ENCODE measurements at regions not wholly inside any gene's neighbourhood (a gene's known extent, or its start where the extent isn't known, plus 50 kb on each side); places are given as distances from the start of the nearest gene placed in this dataset.
"Not testable (repeated sequence)": the region's sequence is repeated elsewhere in the genome, so short reads cannot be mapped to it uniquely, and the experiment has no call there.

DNA sequence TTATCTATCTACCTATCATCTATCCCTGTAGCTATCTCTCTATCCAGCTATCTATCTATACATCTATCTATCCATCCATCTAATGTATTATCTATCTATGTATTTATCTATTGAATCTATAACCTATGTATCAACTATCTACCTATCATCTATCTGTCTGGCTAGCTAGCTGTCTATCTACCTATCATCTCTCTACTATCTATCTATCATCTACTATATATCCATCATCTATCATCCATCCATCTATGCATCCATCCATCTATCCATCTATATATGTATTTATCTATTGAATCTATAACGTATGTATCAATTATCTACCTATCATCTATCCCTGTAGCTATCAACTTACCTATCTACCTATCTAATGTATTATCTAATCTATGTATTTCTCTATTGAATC lies 152.1 kb upstream of the TPTE start:
- not testable (repeated sequence) for DNase-seq (ENCODE audit: low spot score); H3K4me3 ChIP-seq
- 62% methylated on average over 1 of the region's 1 CpG for WGBS

DNA sequence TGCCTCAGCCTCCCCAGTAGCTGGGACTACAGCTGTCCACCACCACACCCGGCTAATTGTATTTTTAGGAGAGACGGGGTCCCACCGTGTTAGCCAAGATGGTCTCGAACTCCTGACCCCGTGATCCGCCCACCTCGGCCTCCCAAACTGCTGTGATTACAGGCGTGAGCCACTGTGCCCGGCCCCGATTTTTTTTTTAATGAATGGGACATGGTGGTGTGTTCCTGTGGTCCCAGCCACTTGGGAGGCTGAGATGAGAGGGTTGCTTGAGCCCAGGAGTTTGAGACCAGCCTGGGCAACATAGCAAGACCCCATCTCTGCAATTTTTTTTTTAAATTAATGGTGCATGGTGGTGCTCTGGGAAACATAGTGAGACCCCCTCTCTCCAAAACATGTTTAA lies 143.6 kb upstream of the TPTE start:
- intact Hi-C loops (cut with DNase I); H3K9me3 ChIP-seq; H3K4me3 ChIP-seq; H3K36me3 ChIP-seq; H3K4me1 ChIP-seq (replicated peaks); DNase-seq (ENCODE audit: low spot score); H3K27me3 ChIP-seq (replicated peaks; ENCODE audit: insufficient read depth); H3K27ac ChIP-seq: not testable (repeated sequence)
- WGBS = 78% methylated on average over 10 of the region's 10 CpGs

More for the DNA sequence above, 152.1 kb upstream of the TPTE start:
- H3K4me1 ChIP-seq (replicated peaks); H3K9me3 ChIP-seq; H3K27ac ChIP-seq; intact Hi-C loops (cut with DNase I); H3K36me3 ChIP-seq; H3K27me3 ChIP-seq (replicated peaks; ENCODE audit: insufficient read depth): not testable (repeated sequence)

DNA sequence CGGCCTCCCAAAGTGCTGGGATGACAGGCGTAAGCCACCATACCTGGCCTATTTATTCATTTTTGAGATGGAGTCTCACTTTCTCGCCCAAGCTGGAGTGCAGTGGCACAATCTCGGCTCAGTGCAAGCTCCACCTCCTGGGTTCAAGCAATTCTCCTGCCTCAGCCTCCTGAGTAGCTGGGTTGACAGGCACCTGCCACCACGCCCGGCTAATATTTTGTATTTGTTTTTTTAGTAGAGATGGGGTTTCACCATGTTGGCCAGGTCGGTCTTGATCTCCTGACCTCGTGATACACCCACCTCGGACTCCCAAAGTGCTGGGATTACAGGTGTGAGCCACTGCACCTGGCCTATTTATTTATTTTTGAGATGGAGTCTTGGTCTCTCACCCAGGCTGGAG lies 141.6 kb upstream of the TPTE start:
- H3K36me3 ChIP-seq; H3K27me3 ChIP-seq (replicated peaks; ENCODE audit: insufficient read depth); H3K4me1 ChIP-seq (replicated peaks); H3K4me3 ChIP-seq; H3K27ac ChIP-seq; intact Hi-C loops (cut with DNase I); DNase-seq (ENCODE audit: low spot score); H3K9me3 ChIP-seq: not testable (repeated sequence)
- 82% methylated on average over 9 of the region's 9 CpGs for WGBS

DNA sequence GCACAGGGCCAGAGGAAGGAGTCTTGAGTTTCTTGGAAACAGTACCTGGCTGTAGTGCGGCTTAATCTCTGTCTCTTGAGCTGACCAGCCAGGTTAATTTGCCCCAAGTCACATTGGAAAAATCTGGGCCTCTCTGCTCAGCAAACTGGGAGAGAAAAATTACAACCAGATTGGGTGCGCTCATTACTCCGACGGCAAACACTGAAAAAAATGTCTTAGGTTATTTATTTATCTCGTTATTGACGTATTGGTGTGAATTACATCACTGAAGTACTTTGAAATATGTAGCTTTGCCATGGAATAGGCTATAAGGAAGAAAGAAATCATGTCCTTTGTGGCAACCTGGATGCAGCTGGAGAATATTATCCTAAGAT lies 139.7 kb upstream of the TPTE start:
- intact Hi-C loops (cut with DNase I); H3K36me3 ChIP-seq; DNase-seq (ENCODE audit: low spot score); H3K4me3 ChIP-seq; H3K27me3 ChIP-seq (replicated peaks; ENCODE audit: insufficient read depth); H3K27ac ChIP-seq; H3K9me3 ChIP-seq; H3K4me1 ChIP-seq (replicated peaks): not testable (repeated sequence)
- 81% methylated on average over 6 of the region's 6 CpGs for WGBS

DNA sequence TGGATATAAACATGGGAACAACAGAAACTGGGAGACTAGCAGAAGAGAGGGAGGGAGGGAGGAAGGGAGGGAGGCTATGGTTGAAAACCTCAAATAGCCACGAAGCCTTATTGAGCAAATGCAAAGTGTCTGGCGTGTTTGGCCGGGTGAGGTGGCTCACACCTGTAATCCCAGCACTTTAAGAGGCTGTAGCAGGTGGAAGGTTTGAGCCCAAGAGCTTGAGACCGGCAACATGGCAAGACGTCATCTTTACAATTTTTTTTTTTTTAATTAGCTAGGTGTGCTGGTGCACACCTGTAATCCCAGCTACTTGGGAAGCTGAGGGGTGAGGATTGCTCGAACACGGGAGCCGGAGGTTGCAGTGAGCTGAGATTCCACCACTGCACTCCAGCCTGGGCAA lies 139.2 kb upstream of the TPTE start:
- DNase-seq (ENCODE audit: low spot score); H3K27me3 ChIP-seq (replicated peaks; ENCODE audit: insufficient read depth); H3K36me3 ChIP-seq; H3K4me1 ChIP-seq (replicated peaks); H3K27ac ChIP-seq; intact Hi-C loops (cut with DNase I); H3K9me3 ChIP-seq; H3K4me3 ChIP-seq: not testable (repeated sequence)
- 72% methylated on average over 8 of the region's 8 CpGs for WGBS

DNA sequence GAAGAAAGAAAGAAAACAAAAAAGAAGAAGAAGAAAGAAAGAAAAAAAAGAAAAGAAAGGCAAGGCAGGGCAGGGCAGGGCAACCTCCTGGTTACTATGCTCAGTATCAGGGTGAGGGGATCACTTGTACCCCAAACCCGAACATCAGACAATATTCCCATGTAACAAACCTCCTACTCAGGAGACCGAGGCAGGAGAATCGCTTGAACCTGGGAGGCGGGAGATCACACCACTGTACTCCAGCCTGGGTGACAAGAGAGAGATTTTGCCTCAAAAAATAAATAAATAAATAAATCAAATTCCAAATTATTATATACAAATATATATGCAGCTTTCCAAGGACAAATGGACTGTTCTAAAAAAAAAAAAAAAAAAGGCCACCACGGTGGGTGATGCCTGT lies 138.8 kb upstream of the TPTE start:
- 67% methylated on average over 5 of the region's 5 CpGs for WGBS
- DNase-seq (ENCODE audit: low spot score); H3K27me3 ChIP-seq (replicated peaks; ENCODE audit: insufficient read depth); H3K36me3 ChIP-seq; H3K9me3 ChIP-seq; H3K27ac ChIP-seq; H3K4me1 ChIP-seq (replicated peaks); intact Hi-C loops (cut with DNase I); H3K4me3 ChIP-seq: not testable (repeated sequence)

DNA sequence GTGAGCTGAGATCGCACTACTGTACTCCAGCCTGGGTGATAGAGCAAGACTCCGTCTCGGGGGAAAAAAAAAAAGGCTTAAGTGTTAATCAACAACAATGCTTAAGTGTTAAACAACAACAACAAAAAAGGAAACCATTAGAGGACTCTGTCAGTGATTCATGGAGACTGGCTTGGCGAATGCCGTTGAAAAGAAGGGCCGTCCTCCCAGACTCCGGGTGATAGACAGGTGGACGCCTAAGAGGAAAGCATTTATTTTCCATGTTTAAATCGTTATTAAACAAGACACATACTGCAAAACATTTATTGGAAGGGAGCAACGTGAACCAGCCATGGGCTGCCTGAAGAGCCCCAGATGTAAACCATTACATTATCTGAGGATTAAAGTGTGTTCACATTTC lies 137.8 kb upstream of the TPTE start:
- H3K4me1 ChIP-seq (replicated peaks); H3K27me3 ChIP-seq (replicated peaks; ENCODE audit: insufficient read depth); H3K4me3 ChIP-seq; H3K36me3 ChIP-seq; H3K9me3 ChIP-seq; H3K27ac ChIP-seq; DNase-seq (ENCODE audit: low spot score); intact Hi-C loops (cut with DNase I): not testable (repeated sequence)
- 74% methylated on average over 10 of the region's 10 CpGs for WGBS

DNA sequence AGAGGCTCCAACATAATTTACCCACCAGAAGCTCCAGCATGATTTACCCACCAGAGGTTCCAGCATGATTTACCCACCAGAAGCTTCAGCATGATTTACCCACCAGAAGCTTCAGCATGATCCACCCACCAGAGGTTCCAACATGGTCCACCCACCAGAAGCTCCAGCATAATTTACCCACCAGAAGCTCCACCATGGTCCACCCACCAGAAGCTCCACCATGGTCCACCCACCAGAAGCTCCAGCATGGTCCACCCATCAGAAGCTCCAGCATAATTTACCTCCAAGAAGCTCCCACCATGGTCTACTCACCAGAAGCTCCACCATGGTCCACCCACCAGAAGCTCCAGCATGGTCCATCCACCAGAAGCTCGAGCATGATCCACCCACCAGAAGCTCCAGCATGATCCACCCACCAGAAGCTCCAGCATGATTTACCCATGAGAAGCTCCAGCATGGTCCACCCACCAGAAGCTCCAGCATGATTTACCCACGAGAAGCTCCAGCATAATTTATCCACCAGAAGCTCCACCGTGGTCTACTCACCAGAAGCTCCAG lies 137.0 kb upstream of the TPTE start:
- H3K36me3 ChIP-seq; intact Hi-C loops (cut with DNase I); H3K27me3 ChIP-seq (replicated peaks; ENCODE audit: insufficient read depth); H3K9me3 ChIP-seq; H3K4me1 ChIP-seq (replicated peaks); DNase-seq (ENCODE audit: low spot score); H3K27ac ChIP-seq; H3K4me3 ChIP-seq: not testable (repeated sequence)
- 50% methylated on average over 3 of the region's 3 CpGs for WGBS

DNA sequence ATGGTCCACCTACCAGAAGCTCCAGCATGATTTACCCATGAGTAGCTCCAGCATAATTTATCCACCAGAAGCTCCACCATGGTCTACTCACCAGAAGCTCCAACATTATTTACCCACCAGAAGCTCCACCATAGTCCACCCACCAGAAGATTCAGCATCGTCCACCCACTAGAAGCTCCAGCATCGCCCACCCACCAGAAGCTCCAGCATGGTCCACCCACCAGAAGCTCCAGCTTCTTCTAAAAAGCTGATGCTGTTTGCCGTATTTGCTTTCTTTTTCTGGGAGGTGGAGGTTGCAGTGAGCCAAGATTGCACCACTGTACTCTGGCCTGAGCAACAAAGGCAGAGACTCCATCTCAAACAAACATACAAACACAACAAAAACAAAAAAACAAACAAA lies 136.2 kb upstream of the TPTE start:
- intact Hi-C loops (cut with DNase I); H3K9me3 ChIP-seq; H3K27ac ChIP-seq; DNase-seq (ENCODE audit: low spot score); H3K4me3 ChIP-seq; H3K36me3 ChIP-seq; H3K4me1 ChIP-seq (replicated peaks); H3K27me3 ChIP-seq (replicated peaks; ENCODE audit: insufficient read depth): not testable (repeated sequence)
- 72% methylated on average over 3 of the region's 3 CpGs for WGBS

DNA sequence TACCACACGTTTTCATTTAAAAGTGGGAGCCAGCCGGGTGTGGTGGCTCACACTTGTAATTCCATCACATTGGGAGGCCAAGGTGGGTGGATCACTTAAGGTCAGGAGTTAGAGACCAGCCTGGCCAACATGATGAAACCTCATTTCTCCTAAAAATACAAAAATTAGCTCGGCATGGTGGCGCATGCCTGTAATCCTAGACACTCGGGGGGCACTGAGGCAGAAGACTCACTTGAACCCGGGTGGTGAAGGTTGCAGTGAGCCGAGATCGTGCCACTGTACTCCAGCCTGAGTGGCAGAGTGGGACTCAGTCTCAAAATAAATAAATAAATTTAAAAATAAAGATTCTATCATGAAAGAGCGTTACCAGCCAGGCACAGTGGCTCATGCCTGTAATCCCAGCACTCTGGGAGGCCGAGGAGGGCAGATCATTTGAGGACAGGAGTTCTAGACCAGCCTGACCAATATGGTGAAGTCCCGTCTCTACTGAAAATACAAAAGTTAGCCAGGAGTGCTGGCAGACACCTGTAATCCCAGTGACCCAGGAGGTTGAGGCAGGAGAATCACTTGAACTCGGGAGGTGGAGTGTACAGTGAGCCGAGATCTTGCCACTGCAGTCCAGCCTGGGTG lies 135.4 kb upstream of the TPTE start:
- H3K4me3 ChIP-seq; H3K27me3 ChIP-seq (replicated peaks; ENCODE audit: insufficient read depth); H3K36me3 ChIP-seq; DNase-seq (ENCODE audit: low spot score); intact Hi-C loops (cut with DNase I); H3K27ac ChIP-seq; H3K4me1 ChIP-seq (replicated peaks); H3K9me3 ChIP-seq: not testable (repeated sequence)
- 65% methylated on average over 13 of the region's 13 CpGs for WGBS

DNA sequence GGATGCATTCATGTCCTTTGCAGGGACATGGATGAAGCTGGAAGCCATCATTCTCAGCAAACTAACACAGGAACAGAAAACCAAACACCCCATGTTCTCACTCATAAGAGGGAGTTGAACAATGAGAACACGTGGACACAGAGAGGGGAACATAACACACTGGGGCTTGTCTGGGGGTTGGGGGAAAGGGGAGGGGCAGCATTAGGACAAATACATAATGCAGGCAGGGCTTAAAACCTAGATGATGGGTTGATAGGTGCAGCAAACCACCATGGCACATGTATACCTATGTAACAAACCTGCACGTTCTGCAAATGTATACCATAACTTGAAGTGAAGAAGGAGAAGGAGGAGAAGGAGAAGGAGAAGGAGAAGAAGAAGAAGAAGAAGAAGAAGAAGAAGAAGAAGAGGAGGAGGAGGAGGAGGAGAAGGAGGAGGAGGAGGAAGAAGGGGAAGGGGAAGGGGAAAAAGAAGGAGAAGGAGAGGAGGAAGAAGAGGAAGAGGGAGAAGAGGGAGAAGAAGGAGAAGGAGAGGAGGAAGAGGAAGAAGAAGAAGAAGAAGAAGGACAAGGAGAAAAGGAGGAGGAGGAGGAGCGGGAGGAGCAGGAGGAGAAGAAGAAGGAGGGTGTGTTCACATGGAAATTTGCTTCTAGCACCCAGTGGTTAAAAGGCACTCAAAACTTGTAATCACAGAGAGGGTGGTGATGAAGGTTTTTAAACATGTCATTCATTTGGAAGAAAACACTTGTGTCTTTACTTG lies 133.5 kb upstream of the TPTE start:
- DNase-seq (ENCODE audit: low spot score); H3K27me3 ChIP-seq (replicated peaks; ENCODE audit: insufficient read depth); H3K27ac ChIP-seq; H3K4me3 ChIP-seq; H3K36me3 ChIP-seq; intact Hi-C loops (cut with DNase I); H3K9me3 ChIP-seq; H3K4me1 ChIP-seq (replicated peaks): not testable (repeated sequence)
- WGBS = 47% methylated on average over 3 of the region's 3 CpGs

DNA sequence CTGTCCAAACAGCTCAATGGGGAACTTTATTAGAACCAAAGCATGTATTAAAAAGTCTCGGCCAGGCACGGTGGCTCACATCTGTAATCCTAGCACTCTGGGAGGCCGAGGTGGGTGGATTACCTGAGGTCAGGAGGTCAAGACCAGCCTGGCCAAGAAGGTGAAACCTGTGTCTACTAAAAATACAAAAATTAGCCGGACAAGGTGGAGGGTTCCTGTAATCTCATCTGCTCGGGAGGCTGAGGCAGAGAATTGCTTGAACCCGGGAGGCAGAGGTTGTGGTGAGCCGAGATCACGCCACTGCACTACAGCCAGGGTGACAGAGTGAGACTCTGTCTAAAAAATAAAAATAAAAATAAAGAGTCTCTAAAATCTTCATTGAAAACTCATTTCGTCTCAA lies 132.8 kb upstream of the TPTE start:
- H3K4me1 ChIP-seq (replicated peaks); H3K9me3 ChIP-seq; H3K27ac ChIP-seq; intact Hi-C loops (cut with DNase I); H3K27me3 ChIP-seq (replicated peaks; ENCODE audit: insufficient read depth); DNase-seq (ENCODE audit: low spot score); H3K4me3 ChIP-seq; H3K36me3 ChIP-seq: not testable (repeated sequence)
- WGBS = 59% methylated on average over 9 of the region's 9 CpGs

DNA sequence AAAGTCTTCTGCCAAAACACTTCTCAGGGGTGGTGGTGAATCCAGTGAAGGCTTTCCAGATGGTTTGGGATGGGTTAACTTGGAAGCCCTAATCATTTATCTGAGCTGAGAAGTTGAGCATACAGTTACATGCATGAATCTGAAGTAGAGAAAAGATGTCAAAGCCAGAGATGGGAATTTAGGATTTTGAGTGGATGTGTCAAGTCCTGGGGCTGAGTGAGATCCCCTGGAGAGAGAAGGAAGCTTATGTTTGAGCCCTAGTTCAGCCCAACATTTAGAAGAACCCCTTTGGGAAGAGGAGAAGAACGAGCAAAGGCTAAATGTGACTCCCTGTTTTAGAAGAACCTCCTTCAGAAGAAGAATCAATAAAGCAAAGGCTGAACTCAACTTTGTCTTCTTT lies 129.1 kb upstream of the TPTE start:
- intact Hi-C loops (cut with DNase I); H3K4me3 ChIP-seq; H3K9me3 ChIP-seq; H3K27ac ChIP-seq; H3K27me3 ChIP-seq (replicated peaks; ENCODE audit: insufficient read depth); DNase-seq (ENCODE audit: low spot score); H3K36me3 ChIP-seq; H3K4me1 ChIP-seq (replicated peaks): not testable (repeated sequence)
- WGBS = 0% methylated on average over 1 of the region's 1 CpG

All from prostate gland (tissue), 2 donors.